ENCODE measurements at regions not wholly inside any gene's neighbourhood (a gene's known extent, or its start where the extent isn't known, plus 50 kb on each side); places are given as distances from the start of the nearest gene placed in this dataset.

- Histone ChIP-seq H3K36me3 (ENCODE audit: control insufficient read depth, insufficient read depth, low read length) (no peaks in the 10 kb centered on the region), H3K4me3 (ENCODE audit: low read length) (no peak overlapping the region), H3K9me3 (replicated peaks; ENCODE audit: control insufficient read depth, low read depth, low read length) (no peaks in the 10 kb centered on the region), H3K27me3 (ENCODE audit: control insufficient read depth, insufficient read depth, low read length) (no peaks in the 10 kb centered on the region), H3K27ac (ENCODE audit: low read length) (no peak overlapping the region), H3K4me1 (ENCODE audit: control insufficient read depth, insufficient read depth, low read length) (peaks cover 8% of the 10 kb centered on the region)
- no peak for DNase-seq
- 71% methylated on average over 4 of the region's 8 CpGs for WGBS (ENCODE audit: insufficient coverage)
Measured at GRCh38 chr1:83555871-83556270, 443.1 kb downstream of the TTLL7 start.

GRCh38 chr1:83554174-83554573 lies 444.8 kb downstream of the TTLL7 start:
- peak; percentile 51 for DNase-seq
- 20% methylated on average over 6 of the region's 6 CpGs for WGBS (ENCODE audit: insufficient coverage)

GRCh38 chr1:83552820-83553219 lies 446.1 kb downstream of the TTLL7 start:
- DNase-seq, result no peak

More at GRCh38 chr1:83554174-83554573, 444.8 kb downstream of the TTLL7 start:
- H3K4me1 ChIP-seq (ENCODE audit: control insufficient read depth, insufficient read depth, low read length), result peaks cover 8% of the 10 kb centered on the region
- H3K27ac ChIP-seq (ENCODE audit: low read length), result peak overlapping the region; percentile 40
- no peak overlapping the region for H3K4me3 ChIP-seq (ENCODE audit: low read length)
- no peaks in the 10 kb centered on the region for H3K9me3 ChIP-seq (replicated peaks; ENCODE audit: control insufficient read depth, low read depth, low read length)
- H3K27me3 ChIP-seq (ENCODE audit: control insufficient read depth, insufficient read depth, low read length), result no peaks in the 10 kb centered on the region
- no peaks in the 10 kb centered on the region for H3K36me3 ChIP-seq (ENCODE audit: control insufficient read depth, insufficient read depth, low read length)

GRCh38 chr1:83548311-83548710 lies 450.6 kb downstream of the TTLL7 start:
- WGBS (ENCODE audit: insufficient coverage), result 100% methylated on average over 1 of the region's 1 CpG
- Histone ChIP-seq H3K4me1 (ENCODE audit: control insufficient read depth, insufficient read depth, low read length) (peaks cover 3% of the 10 kb centered on the region), H3K36me3 (ENCODE audit: control insufficient read depth, insufficient read depth, low read length) (no peaks in the 10 kb centered on the region), H3K4me3 (ENCODE audit: low read length) (no peak overlapping the region), H3K27me3 (ENCODE audit: control insufficient read depth, insufficient read depth, low read length) (no peaks in the 10 kb centered on the region), H3K9me3 (replicated peaks; ENCODE audit: control insufficient read depth, low read depth, low read length) (peaks cover 3% of the 10 kb centered on the region), H3K27ac (ENCODE audit: low read length) (no peak overlapping the region)
- DNase-seq, result no peak

More at GRCh38 chr1:83552820-83553219, 446.1 kb downstream of the TTLL7 start:
- no CpG with 5 or more reads among the region's 1 CpG for WGBS (ENCODE audit: insufficient coverage)
- no peaks in the 10 kb centered on the region for H3K9me3 ChIP-seq (replicated peaks; ENCODE audit: control insufficient read depth, low read depth, low read length)
- no peak overlapping the region for H3K27ac ChIP-seq (ENCODE audit: low read length)
- H3K4me3 ChIP-seq (ENCODE audit: low read length), result no peak overlapping the region
- H3K27me3 ChIP-seq (ENCODE audit: control insufficient read depth, insufficient read depth, low read length), result no peaks in the 10 kb centered on the region
- no peaks in the 10 kb centered on the region for H3K36me3 ChIP-seq (ENCODE audit: control insufficient read depth, insufficient read depth, low read length)
- H3K4me1 ChIP-seq (ENCODE audit: control insufficient read depth, insufficient read depth, low read length), result peaks cover 8% of the 10 kb centered on the region

GRCh38 chr1:83547901-83548300 lies 451.0 kb downstream of the TTLL7 start:
- H3K36me3 ChIP-seq (ENCODE audit: control insufficient read depth, insufficient read depth, low read length), result no peaks in the 10 kb centered on the region
- H3K4me1 ChIP-seq (ENCODE audit: control insufficient read depth, insufficient read depth, low read length), result peaks cover 3% of the 10 kb centered on the region
- 100% methylated on average over 2 of the region's 6 CpGs for WGBS (ENCODE audit: insufficient coverage)
- no peak overlapping the region for H3K27ac ChIP-seq (ENCODE audit: low read length)
- no peak for DNase-seq
- H3K27me3 ChIP-seq (ENCODE audit: control insufficient read depth, insufficient read depth, low read length), result no peaks in the 10 kb centered on the region
- peaks cover 3% of the 10 kb centered on the region for H3K9me3 ChIP-seq (replicated peaks; ENCODE audit: control insufficient read depth, low read depth, low read length)
- no peak overlapping the region for H3K4me3 ChIP-seq (ENCODE audit: low read length)

GRCh38 chr1:83546874-83547273 lies 452.1 kb downstream of the TTLL7 start:
- DNase-seq, result peak; percentile 73
- Histone ChIP-seq H3K4me1 (ENCODE audit: control insufficient read depth, insufficient read depth, low read length) (peaks cover 3% of the 10 kb centered on the region), H3K4me3 (ENCODE audit: low read length) (no peak overlapping the region), H3K9me3 (replicated peaks; ENCODE audit: control insufficient read depth, low read depth, low read length) (peaks cover 3% of the 10 kb centered on the region), H3K27ac (ENCODE audit: low read length) (no peak overlapping the region), H3K36me3 (ENCODE audit: control insufficient read depth, insufficient read depth, low read length) (no peaks in the 10 kb centered on the region), H3K27me3 (ENCODE audit: control insufficient read depth, insufficient read depth, low read length) (no peaks in the 10 kb centered on the region)
- WGBS (ENCODE audit: insufficient coverage), result 33% methylated on average over 1 of the region's 1 CpG

- Histone ChIP-seq H3K27me3 (ENCODE audit: control insufficient read depth, insufficient read depth, low read length) (no peaks in the 10 kb centered on the region), H3K4me1 (ENCODE audit: control insufficient read depth, insufficient read depth, low read length) (no peaks in the 10 kb centered on the region), H3K4me3 (ENCODE audit: low read length) (no peak overlapping the region), H3K9me3 (replicated peaks; ENCODE audit: control insufficient read depth, low read depth, low read length) (peaks cover 3% of the 10 kb centered on the region), H3K36me3 (ENCODE audit: control insufficient read depth, insufficient read depth, low read length) (no peaks in the 10 kb centered on the region), H3K27ac (ENCODE audit: low read length) (no peak overlapping the region)
- DNase-seq, result peak; percentile 67
- WGBS (ENCODE audit: insufficient coverage), result 56% methylated on average over 4 of the region's 5 CpGs
Measured at GRCh38 chr1:83545066-83545862, 453.7 kb downstream of the TTLL7 start.

GRCh38 chr1:83543222-83543973 lies 455.5 kb downstream of the TTLL7 start:
- H3K27ac ChIP-seq (ENCODE audit: low read length), result no peak overlapping the region
- no peaks in the 10 kb centered on the region for H3K36me3 ChIP-seq (ENCODE audit: control insufficient read depth, insufficient read depth, low read length)
- peaks cover 3% of the 10 kb centered on the region for H3K9me3 ChIP-seq (replicated peaks; ENCODE audit: control insufficient read depth, low read depth, low read length)
- peak; percentile 21 for DNase-seq
- H3K4me3 ChIP-seq (ENCODE audit: low read length), result no peak overlapping the region
- no peaks in the 10 kb centered on the region for H3K4me1 ChIP-seq (ENCODE audit: control insufficient read depth, insufficient read depth, low read length)
- WGBS (ENCODE audit: insufficient coverage), result no CpG with 5 or more reads among the region's 3 CpGs
- H3K27me3 ChIP-seq (ENCODE audit: control insufficient read depth, insufficient read depth, low read length), result no peaks in the 10 kb centered on the region

- no peak overlapping the region for H3K4me3 ChIP-seq (ENCODE audit: low read length)
Measured at GRCh38 chr1:83531521-83532309, 467.2 kb downstream of the TTLL7 start.

GRCh38 chr1:83530506-83530905 lies 468.4 kb downstream of the TTLL7 start:
- H3K36me3 ChIP-seq (ENCODE audit: control insufficient read depth, insufficient read depth, low read length), result no peaks in the 10 kb centered on the region
- no CpG with 5 or more reads among the region's 8 CpGs for WGBS (ENCODE audit: insufficient coverage)

More at GRCh38 chr1:83531521-83532309, 467.2 kb downstream of the TTLL7 start:
- no CpG with 5 or more reads among the region's 2 CpGs for WGBS (ENCODE audit: insufficient coverage)
- no peak overlapping the region for H3K27ac ChIP-seq (ENCODE audit: low read length)
- DNase-seq, result no peak
- no peaks in the 10 kb centered on the region for H3K4me1 ChIP-seq (ENCODE audit: control insufficient read depth, insufficient read depth, low read length)
- H3K36me3 ChIP-seq (ENCODE audit: control insufficient read depth, insufficient read depth, low read length), result no peaks in the 10 kb centered on the region
- no peaks in the 10 kb centered on the region for H3K9me3 ChIP-seq (replicated peaks; ENCODE audit: control insufficient read depth, low read depth, low read length)
- no peaks in the 10 kb centered on the region for H3K27me3 ChIP-seq (ENCODE audit: control insufficient read depth, insufficient read depth, low read length)

More at GRCh38 chr1:83530506-83530905, 468.4 kb downstream of the TTLL7 start:
- H3K27me3 ChIP-seq (ENCODE audit: control insufficient read depth, insufficient read depth, low read length), result no peaks in the 10 kb centered on the region
- no peak for DNase-seq
- H3K9me3 ChIP-seq (replicated peaks; ENCODE audit: control insufficient read depth, low read depth, low read length), result no peaks in the 10 kb centered on the region
- H3K4me1 ChIP-seq (ENCODE audit: control insufficient read depth, insufficient read depth, low read length), result no peaks in the 10 kb centered on the region
- no peak overlapping the region for H3K27ac ChIP-seq (ENCODE audit: low read length)
- no peak overlapping the region for H3K4me3 ChIP-seq (ENCODE audit: low read length)

Measured in muscle of leg (tissue), 3 donors.